Neural cell (in vitro differentiated cells): ENCODE measurements at regions not wholly inside any gene's neighbourhood (a gene's known extent, or its start where the extent isn't known, plus 50 kb on each side); places are given as distances from the start of the nearest gene placed in this dataset.

Experiments
- EZH2 ChIP-seq: fragments of 200-600, 300-800 bp; shearing (Covaris generic), sonication (generic); IDR thresholded peaks from 2 replicates; pipeline ENCODE4 v1.6.1; 2014; ENCODE audit warnings: antibody characterized with exemption, low read length, borderline replicate concordance, mild to moderate bottlenecking; ENCODE audit not compliant: insufficient read depth, poor library complexity, severe bottlenecking
- POLR2AphosphoS5 ChIP-seq: IDR thresholded peaks from 2 replicates; pipeline ENCODE4 v1.6.1; 2012
- TF ChIP-seq, protein P1 (sequence below): fragments of 450-650 bp; IDR thresholded peaks from 2 replicates; pipeline ENCODE4 v1.5.1; 2014; ENCODE audit warnings: antibody characterized with exemption, mild to moderate bottlenecking, moderate library complexity; ENCODE audit not compliant: poor library complexity, severe bottlenecking
- TF ChIP-seq, protein P2 (sequence below): IDR thresholded peaks from 2 replicates; pipeline ENCODE4 v1.6.1; 2012; ENCODE audit warnings: borderline replicate concordance

DNA sequence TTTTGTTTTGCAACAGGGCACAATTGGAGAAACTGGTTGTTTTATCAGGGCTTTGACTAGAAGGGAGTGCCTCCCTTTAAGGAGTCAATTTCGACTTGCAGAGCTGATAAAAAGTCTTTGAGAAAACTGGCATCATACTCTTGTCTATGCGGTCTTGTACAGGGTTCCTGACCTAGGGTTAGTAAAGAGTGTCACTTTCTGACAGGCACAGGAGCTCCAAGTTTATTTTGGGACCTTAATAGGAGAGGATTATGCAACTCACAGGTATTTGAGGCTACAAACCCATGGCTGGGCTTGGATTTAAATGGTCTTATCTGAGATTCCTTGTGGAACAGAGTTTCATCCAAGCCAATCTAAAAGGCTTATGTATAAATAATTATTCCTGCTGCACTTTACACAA lies 365.4 kb downstream of the HTR1B start:
- TF ChIP-seq, protein P1, sequence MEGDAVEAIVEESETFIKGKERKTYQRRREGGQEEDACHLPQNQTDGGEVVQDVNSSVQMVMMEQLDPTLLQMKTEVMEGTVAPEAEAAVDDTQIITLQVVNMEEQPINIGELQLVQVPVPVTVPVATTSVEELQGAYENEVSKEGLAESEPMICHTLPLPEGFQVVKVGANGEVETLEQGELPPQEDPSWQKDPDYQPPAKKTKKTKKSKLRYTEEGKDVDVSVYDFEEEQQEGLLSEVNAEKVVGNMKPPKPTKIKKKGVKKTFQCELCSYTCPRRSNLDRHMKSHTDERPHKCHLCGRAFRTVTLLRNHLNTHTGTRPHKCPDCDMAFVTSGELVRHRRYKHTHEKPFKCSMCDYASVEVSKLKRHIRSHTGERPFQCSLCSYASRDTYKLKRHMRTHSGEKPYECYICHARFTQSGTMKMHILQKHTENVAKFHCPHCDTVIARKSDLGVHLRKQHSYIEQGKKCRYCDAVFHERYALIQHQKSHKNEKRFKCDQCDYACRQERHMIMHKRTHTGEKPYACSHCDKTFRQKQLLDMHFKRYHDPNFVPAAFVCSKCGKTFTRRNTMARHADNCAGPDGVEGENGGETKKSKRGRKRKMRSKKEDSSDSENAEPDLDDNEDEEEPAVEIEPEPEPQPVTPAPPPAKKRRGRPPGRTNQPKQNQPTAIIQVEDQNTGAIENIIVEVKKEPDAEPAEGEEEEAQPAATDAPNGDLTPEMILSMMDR = no peak
- TF ChIP-seq POLR2AphosphoS5 (no peak), EZH2 (no peak)
- TF ChIP-seq, protein P2, sequence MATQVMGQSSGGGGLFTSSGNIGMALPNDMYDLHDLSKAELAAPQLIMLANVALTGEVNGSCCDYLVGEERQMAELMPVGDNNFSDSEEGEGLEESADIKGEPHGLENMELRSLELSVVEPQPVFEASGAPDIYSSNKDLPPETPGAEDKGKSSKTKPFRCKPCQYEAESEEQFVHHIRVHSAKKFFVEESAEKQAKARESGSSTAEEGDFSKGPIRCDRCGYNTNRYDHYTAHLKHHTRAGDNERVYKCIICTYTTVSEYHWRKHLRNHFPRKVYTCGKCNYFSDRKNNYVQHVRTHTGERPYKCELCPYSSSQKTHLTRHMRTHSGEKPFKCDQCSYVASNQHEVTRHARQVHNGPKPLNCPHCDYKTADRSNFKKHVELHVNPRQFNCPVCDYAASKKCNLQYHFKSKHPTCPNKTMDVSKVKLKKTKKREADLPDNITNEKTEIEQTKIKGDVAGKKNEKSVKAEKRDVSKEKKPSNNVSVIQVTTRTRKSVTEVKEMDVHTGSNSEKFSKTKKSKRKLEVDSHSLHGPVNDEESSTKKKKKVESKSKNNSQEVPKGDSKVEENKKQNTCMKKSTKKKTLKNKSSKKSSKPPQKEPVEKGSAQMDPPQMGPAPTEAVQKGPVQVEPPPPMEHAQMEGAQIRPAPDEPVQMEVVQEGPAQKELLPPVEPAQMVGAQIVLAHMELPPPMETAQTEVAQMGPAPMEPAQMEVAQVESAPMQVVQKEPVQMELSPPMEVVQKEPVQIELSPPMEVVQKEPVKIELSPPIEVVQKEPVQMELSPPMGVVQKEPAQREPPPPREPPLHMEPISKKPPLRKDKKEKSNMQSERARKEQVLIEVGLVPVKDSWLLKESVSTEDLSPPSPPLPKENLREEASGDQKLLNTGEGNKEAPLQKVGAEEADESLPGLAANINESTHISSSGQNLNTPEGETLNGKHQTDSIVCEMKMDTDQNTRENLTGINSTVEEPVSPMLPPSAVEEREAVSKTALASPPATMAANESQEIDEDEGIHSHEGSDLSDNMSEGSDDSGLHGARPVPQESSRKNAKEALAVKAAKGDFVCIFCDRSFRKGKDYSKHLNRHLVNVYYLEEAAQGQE = no peak
